ENCODE measurements at regions not wholly inside any gene's neighbourhood (a gene's known extent, or its start where the extent isn't known, plus 50 kb on each side); places are given as distances from the start of the nearest gene placed in this dataset.

DNA sequence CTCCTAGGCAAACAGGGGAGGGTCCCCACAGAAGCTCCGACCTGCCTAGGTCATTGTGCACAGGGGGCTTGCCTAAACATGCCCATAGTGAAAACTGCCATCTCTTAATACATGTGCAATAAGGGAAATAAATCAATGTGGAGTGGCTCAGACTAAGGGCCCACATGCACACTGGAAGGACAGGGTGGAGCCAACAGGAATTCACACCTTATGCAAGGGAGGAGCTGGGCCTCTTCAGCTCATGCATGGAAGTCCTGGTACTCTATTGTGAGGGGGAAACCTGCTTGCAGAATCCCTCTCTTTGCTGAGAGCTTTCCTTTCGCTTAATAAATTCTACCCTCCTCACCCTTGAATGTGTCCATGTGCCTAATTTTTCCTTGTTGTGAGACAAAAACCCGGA lies 815.8 kb downstream of the EFNA5 start:
- TF ChIP-seq, protein P1, sequence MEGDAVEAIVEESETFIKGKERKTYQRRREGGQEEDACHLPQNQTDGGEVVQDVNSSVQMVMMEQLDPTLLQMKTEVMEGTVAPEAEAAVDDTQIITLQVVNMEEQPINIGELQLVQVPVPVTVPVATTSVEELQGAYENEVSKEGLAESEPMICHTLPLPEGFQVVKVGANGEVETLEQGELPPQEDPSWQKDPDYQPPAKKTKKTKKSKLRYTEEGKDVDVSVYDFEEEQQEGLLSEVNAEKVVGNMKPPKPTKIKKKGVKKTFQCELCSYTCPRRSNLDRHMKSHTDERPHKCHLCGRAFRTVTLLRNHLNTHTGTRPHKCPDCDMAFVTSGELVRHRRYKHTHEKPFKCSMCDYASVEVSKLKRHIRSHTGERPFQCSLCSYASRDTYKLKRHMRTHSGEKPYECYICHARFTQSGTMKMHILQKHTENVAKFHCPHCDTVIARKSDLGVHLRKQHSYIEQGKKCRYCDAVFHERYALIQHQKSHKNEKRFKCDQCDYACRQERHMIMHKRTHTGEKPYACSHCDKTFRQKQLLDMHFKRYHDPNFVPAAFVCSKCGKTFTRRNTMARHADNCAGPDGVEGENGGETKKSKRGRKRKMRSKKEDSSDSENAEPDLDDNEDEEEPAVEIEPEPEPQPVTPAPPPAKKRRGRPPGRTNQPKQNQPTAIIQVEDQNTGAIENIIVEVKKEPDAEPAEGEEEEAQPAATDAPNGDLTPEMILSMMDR (conservative IDR thresholded peaks at IDR 0.05 in 1 of 2, IDR thresholded peaks at IDR 0.05 in 1 of 2; ENCODE audit: extremely low read depth in 1 of 2, insufficient read depth in 1 of 2, low read depth in 1 of 2, low read length in 2 of 2) = no peak
- no peak for TF ChIP-seq EZH2 (IDR thresholded peaks at IDR 0.05; ENCODE audit: borderline replicate concordance, low read length)

Measured in mammary epithelial cell (primary cell).